Stimulated activated memory B cell treated with anti-CD40 and anti-IgM and Interleukin-4, amounts not matched to agents 10 μg/mL and 1 μg/mL and 100 μg/mL, for 72 hours (primary cell): ENCODE measurements at regions not wholly inside any gene's neighbourhood (a gene's known extent, or its start where the extent isn't known, plus 50 kb on each side); places are given as distances from the start of the nearest gene placed in this dataset.
"Not testable (repeated sequence)": the region's sequence is repeated elsewhere in the genome, so short reads cannot be mapped to it uniquely, and the experiment has no call there.

ENCODE experiments used
- ATAC-seq: fragments of 150-1000 bp; cut with Tn5 transposase; 2 replicates; pipeline ENCODE4 v1.10.0; 2021
- H3K27ac Mint-ChIP-seq: one replicate; pipeline ENCODE4 v1.8.0; 2022; ENCODE audit warnings: mild to moderate bottlenecking, mixed read lengths
- H3K27me3 Mint-ChIP-seq: one replicate; pipeline ENCODE4 v1.8.0; 2022; ENCODE audit warnings: mixed read lengths
- H3K36me3 Mint-ChIP-seq: one replicate; pipeline ENCODE4 v1.8.0; 2022; ENCODE audit warnings: mixed read lengths
- H3K4me1 Mint-ChIP-seq: one replicate; pipeline ENCODE4 v1.8.0; 2022; ENCODE audit warnings: mixed read lengths
- H3K4me3 Mint-ChIP-seq: one replicate; pipeline ENCODE4 v1.8.0; 2022; ENCODE audit warnings: mild to moderate bottlenecking, moderate library complexity, mixed read lengths
- H3K9me3 Mint-ChIP-seq: one replicate; pipeline ENCODE4 v1.8.0; 2022; ENCODE audit warnings: mixed read lengths

- not testable (repeated sequence) for ATAC-seq, H3K27ac Mint-ChIP-seq, H3K9me3 Mint-ChIP-seq, H3K27me3 Mint-ChIP-seq, H3K4me3 Mint-ChIP-seq, H3K4me1 Mint-ChIP-seq
- peaks cover 12% of the 10 kb centered on the region for H3K36me3 Mint-ChIP-seq
Measured at GRCh38 chr7:32650356-32650755, 155.1 kb downstream of the AVL9 start.

- Mint-ChIP-seq H3K27me3 (no peaks in the 10 kb centered on the region), H3K4me1 (no peaks in the 10 kb centered on the region)
Measured at GRCh38 chr7:32648408-32649156, 153.3 kb downstream of the AVL9 start.

GRCh38 chr7:32645255-32645654 is 150.0 kb downstream of the AVL9 start:
- not testable (repeated sequence) for H3K27me3 Mint-ChIP-seq, ATAC-seq, H3K9me3 Mint-ChIP-seq, H3K27ac Mint-ChIP-seq, H3K4me3 Mint-ChIP-seq, H3K4me1 Mint-ChIP-seq
- peaks cover 25% of the 10 kb centered on the region for H3K36me3 Mint-ChIP-seq

More at GRCh38 chr7:32648408-32649156, 153.3 kb downstream of the AVL9 start:
- Mint-ChIP-seq H3K27ac (no peak overlapping the region), H3K4me3 (no peak overlapping the region), H3K9me3 (peaks cover 5% of the 10 kb centered on the region), H3K36me3 (peaks cover 12% of the 10 kb centered on the region)
- ATAC-seq = no peak

- H3K27me3 Mint-ChIP-seq = no peaks in the 10 kb centered on the region
- no peak overlapping the region for H3K4me3 Mint-ChIP-seq
- no peak for ATAC-seq
- H3K27ac Mint-ChIP-seq = no peak overlapping the region
- peaks cover 17% of the 10 kb centered on the region for H3K36me3 Mint-ChIP-seq
- H3K4me1 Mint-ChIP-seq = peaks cover 9% of the 10 kb centered on the region
- H3K9me3 Mint-ChIP-seq = peaks cover 4% of the 10 kb centered on the region
Measured at GRCh38 chr7:32643194-32643593, 147.9 kb downstream of the AVL9 start.

- Mint-ChIP-seq H3K4me1 (peaks cover 14% of the 10 kb centered on the region), H3K27me3 (no peaks in the 10 kb centered on the region), H3K27ac (no peak overlapping the region), H3K36me3 (peaks cover 23% of the 10 kb centered on the region), H3K9me3 (peaks cover 7% of the 10 kb centered on the region), H3K4me3 (no peak overlapping the region)
- peak; percentile 54 for ATAC-seq
Measured at GRCh38 chr7:32639122-32639521, 143.8 kb downstream of the AVL9 start.

GRCh38 chr7:32638479-32639121 is 143.3 kb downstream of the AVL9 start:
- H3K27ac Mint-ChIP-seq, H3K27me3 Mint-ChIP-seq, H3K4me3 Mint-ChIP-seq, H3K9me3 Mint-ChIP-seq: not testable (repeated sequence)
- peak; percentile 86 for ATAC-seq
- H3K36me3 Mint-ChIP-seq = peaks cover 23% of the 10 kb centered on the region
- H3K4me1 Mint-ChIP-seq = peaks cover 14% of the 10 kb centered on the region
